Stimulated activated CD8-positive, alpha-beta memory T cell treated with anti-CD3 and anti-CD28 coated beads, Interleukin-7, amount 100 ng/mL, for 48 hours (primary cell): ENCODE measurements at regions not wholly inside any gene's neighbourhood (a gene's known extent, or its start where the extent isn't known, plus 50 kb on each side); places are given as distances from the start of the nearest gene placed in this dataset.
"Not testable (repeated sequence)": the region's sequence is repeated elsewhere in the genome, so short reads cannot be mapped to it uniquely, and the experiment has no call there.

Experiments
- DNase-seq, 2 donors: peaks; one replicate each; pipeline ENCODE4 v3.0.0-alpha.2; 2020; ENCODE audit warnings: low read depth in 1 of 2; ENCODE audit errors: extremely low read depth in 1 of 2

- DNase-seq = no peak
Observed at GRCh38 chr11:45412051-45412471, 125.9 kb upstream of the SYT13 start.

GRCh38 chr11:45411228-45411946 is 125.2 kb upstream of the SYT13 start:
- DNase-seq = no peak

- no peak for DNase-seq
Observed at GRCh38 chr11:45410391-45411227, 124.5 kb upstream of the SYT13 start.

GRCh38 chr11:45409587-45409986 is 123.4 kb upstream of the SYT13 start:
- DNase-seq = no peak

GRCh38 chr11:45407226-45407625 is 121.1 kb upstream of the SYT13 start:
- no peak for DNase-seq

GRCh38 chr11:45405916-45406670 is 120.0 kb upstream of the SYT13 start:
- no peak for DNase-seq

GRCh38 chr11:45403521-45403920 is 117.4 kb upstream of the SYT13 start:
- not testable (repeated sequence) for DNase-seq

- DNase-seq = no peak
Observed at GRCh38 chr11:45402049-45402630, 116.0 kb upstream of the SYT13 start.

GRCh38 chr11:45400591-45400990 is 114.5 kb upstream of the SYT13 start:
- no peak for DNase-seq

GRCh38 chr11:45399166-45399565 is 113.0 kb upstream of the SYT13 start:
- DNase-seq = no peak

GRCh38 chr11:45398325-45398724 is 112.2 kb upstream of the SYT13 start:
- no peak for DNase-seq

GRCh38 chr11:45396394-45396793 is 110.3 kb upstream of the SYT13 start:
- no peak for DNase-seq

GRCh38 chr11:45395947-45396346 is 109.8 kb upstream of the SYT13 start:
- no peak for DNase-seq

GRCh38 chr11:45395421-45395820 is 109.3 kb upstream of the SYT13 start:
- DNase-seq = no peak

GRCh38 chr11:45394294-45395085 is 108.3 kb upstream of the SYT13 start:
- no peak for DNase-seq

GRCh38 chr11:45393826-45394225 is 107.7 kb upstream of the SYT13 start:
- DNase-seq = no peak

GRCh38 chr11:45393334-45393733 is 107.2 kb upstream of the SYT13 start:
- no peak for DNase-seq

GRCh38 chr11:45392591-45393091 is 106.5 kb upstream of the SYT13 start:
- no peak for DNase-seq

- DNase-seq = no peak
Observed at GRCh38 chr11:45392154-45392553, 106.0 kb upstream of the SYT13 start.
